OCI-LY7 (cell line): ENCODE measurements at regions not wholly inside any gene's neighbourhood (a gene's known extent, or its start where the extent isn't known, plus 50 kb on each side); places are given as distances from the start of the nearest gene placed in this dataset.

Experiments
- CTCF ChIP-seq: fragments of 200-600 bp; sonication (generic); conservative IDR thresholded peaks from 2 replicates; pipeline ENCODE4 v1.5.1; 2014; ENCODE audit warnings: mild to moderate bottlenecking, antibody characterized with exemption, low read length, moderate library complexity, mixed read lengths
- EZH2phosphoT487 ChIP-seq: fragments of 200-600 bp; sonication (generic); IDR thresholded peaks from 2 replicates; pipeline ENCODE4 v1.6.1; 2018; ENCODE audit warnings: low read depth, borderline replicate concordance, mild to moderate bottlenecking, mixed run types, antibody characterized with exemption, low read length, moderate library complexity, mixed read lengths

- no peak for TF ChIP-seq CTCF
- no peak for TF ChIP-seq EZH2phosphoT487
Measured at GRCh38 chr6:23977706-23978105, 148.3 kb upstream of the NRSN1 start.
